Endothelial cell of umbilical vein (primary cell): ENCODE measurements at regions not wholly inside any gene's neighbourhood (a gene's known extent, or its start where the extent isn't known, plus 50 kb on each side); places are given as distances from the start of the nearest gene placed in this dataset.

Experiments
- BruUV-seq: library from RNA; stranded (reverse); fragments of 400-500 nt; replicated peaks from 2 replicates; lab custom pipeline; 2021; lab: Mats Ljungman, UMichigan
- CTCF ChIA-PET: fragments of 300-600, 350-600 bp; sonication (Branson Sonifier 250); formaldehyde crosslinking; loops from one replicate; lab custom pipeline; 2021; ENCODE audit warnings: antibody characterized with exemption, inconsistent platforms; lab: Charles Lee
- POLR2A ChIA-PET: fragments of 300-600, 350-600 bp; sonication (Branson Sonifier 250); formaldehyde crosslinking; loops from one replicate; lab custom pipeline; 2021; ENCODE audit warnings: antibody characterized with exemption, inconsistent platforms; lab: Charles Lee
- DNase-seq: peaks from one replicate; pipeline ENCODE4 v3.0.0-alpha.2; 2011; ENCODE audit warnings: low read depth, low spot score
- FAIRE-seq: peaks from 2 replicates; lab custom pipeline; 2011; peaks lifted over from hg19 to GRCh38; lab: Jason Lieb, UNC
- H2AFZ ChIP-seq: 2 replicates; pipeline ENCODE4 v1.6.0; 2012; ENCODE audit warnings: low read depth, low read length, control low read depth, inconsistent platforms
- H3K27ac ChIP-seq: 2 replicates; pipeline ENCODE4 v1.5.1; 2011; ENCODE audit warnings: low read depth, mild to moderate bottlenecking, control low read depth, low read length, moderate library complexity; ENCODE audit not compliant: insufficient read depth
- H3K27me3 ChIP-seq, 2 experiments: 2 replicates each; pipeline versions ENCODE4 v1.6.0 to v1.6.1; 2011; ENCODE audit warnings: low read length in 2 of 2, mixed read lengths in 1 of 2; ENCODE audit not compliant: control insufficient read depth in 2 of 2, insufficient read depth in 2 of 2
- H3K36me3 ChIP-seq, 2 experiments: 2 replicates in 1 of 2; 3 replicates in 1 of 2; pipeline ENCODE4 v1.5.1; 2011; ENCODE audit warnings: low read length in 2 of 2, mild to moderate bottlenecking in 1 of 2, moderate library complexity in 1 of 2; ENCODE audit not compliant: control insufficient read depth in 2 of 2, insufficient read depth in 2 of 2; ENCODE audit errors: extremely low read depth in 1 of 2
- H3K4me1 ChIP-seq: 3 replicates; pipeline ENCODE4 v1.5.1; 2011; ENCODE audit warnings: mild to moderate bottlenecking, low read length; ENCODE audit not compliant: control insufficient read depth, insufficient read depth; ENCODE audit errors: extremely low read depth
- H3K4me2 ChIP-seq: 2 replicates; pipeline ENCODE4 v1.6.1; 2011; ENCODE audit warnings: low read length, control low read depth, mixed read lengths; ENCODE audit not compliant: insufficient read depth
- H3K4me3 ChIP-seq, 3 experiments: fragments of 200-600 bp in 1 of 3; sonication (generic), shearing (Covaris generic) in 1 of 3; replicated peaks in 1 of 3; 2 replicates each; pipeline ENCODE4 v1.5.1; 2011 to 2016; ENCODE audit warnings: control low read depth in 3 of 3, low read length in 3 of 3, mild to moderate bottlenecking in 2 of 3, inconsistent platforms in 1 of 3, low read depth in 1 of 3, moderate library complexity in 1 of 3; ENCODE audit not compliant: insufficient read depth in 1 of 3
- H3K79me2 ChIP-seq: 2 replicates; pipeline ENCODE4 v1.6.0; 2012; ENCODE audit warnings: low read length, inconsistent platforms; ENCODE audit not compliant: control insufficient read depth, insufficient read depth
- H3K9ac ChIP-seq: replicated peaks from 2 replicates; pipeline ENCODE3; 2011; ENCODE audit warnings: low read length, control low read depth; ENCODE audit not compliant: insufficient read depth; ENCODE audit errors: extremely low read depth
- H3K9me1 ChIP-seq: replicated peaks from 3 replicates; pipeline ENCODE4 v1.6.0; 2011; ENCODE audit warnings: mild to moderate bottlenecking, low read length; ENCODE audit not compliant: control insufficient read depth, insufficient read depth; ENCODE audit errors: extremely low read depth
- H3K9me3 ChIP-seq: replicated peaks from 2 replicates; pipeline ENCODE4 v1.5.1; 2012; ENCODE audit warnings: low read length, inconsistent platforms; ENCODE audit not compliant: control insufficient read depth, insufficient read depth
- H4K20me1 ChIP-seq: replicated peaks from 2 replicates; pipeline ENCODE3; 2011; ENCODE audit warnings: mild to moderate bottlenecking, low read length; ENCODE audit not compliant: control insufficient read depth, insufficient read depth; ENCODE audit errors: extremely low read depth
- CTCF ChIP-seq, 2 donors: IDR thresholded peaks; 1 replicate in 1 of 2; 2 replicates in 1 of 2; pipeline ENCODE4 v1.5.1; 2011; ENCODE audit warnings: low read length in 2 of 2, mild to moderate bottlenecking in 2 of 2, moderate library complexity in 2 of 2, control low read depth in 1 of 2, inconsistent platforms in 1 of 2, low read depth in 1 of 2; ENCODE audit not compliant: insufficient read depth in 1 of 2; ENCODE audit errors: extremely low read depth in 1 of 2
- EZH2 ChIP-seq: IDR thresholded peaks from 2 replicates; pipeline ENCODE4 v1.6.1; 2012; ENCODE audit warnings: borderline replicate concordance, low read depth, mild to moderate bottlenecking, moderate library complexity, low read length, inconsistent platforms; ENCODE audit not compliant: severe bottlenecking
- FOS ChIP-seq: IDR thresholded peaks from 2 replicates; pipeline ENCODE4 v1.6.1; 2011; ENCODE audit warnings: mild to moderate bottlenecking, low read length, moderate library complexity, borderline replicate concordance; ENCODE audit not compliant: insufficient read depth
- GATA2 ChIP-seq: IDR thresholded peaks from 2 replicates; pipeline ENCODE4 v1.7.0; 2011; ENCODE audit warnings: low read depth, mild to moderate bottlenecking, moderate library complexity, mixed read lengths, low read length; ENCODE audit not compliant: insufficient read length, insufficient read depth
- JUN ChIP-seq: IDR thresholded peaks from 2 replicates; pipeline ENCODE4 v1.6.1; 2011; ENCODE audit warnings: borderline replicate concordance, low read depth; ENCODE audit not compliant: insufficient read length, insufficient read depth
- MAX ChIP-seq: IDR thresholded peaks from 2 replicates; pipeline ENCODE4 v1.6.1; 2011; ENCODE audit not compliant: insufficient read depth, insufficient read length
- MYC ChIP-seq: IDR thresholded peaks from one replicate; pipeline ENCODE4 v1.6.1; 2011; ENCODE audit warnings: mild to moderate bottlenecking, low read depth, low read length
- POLR2A ChIP-seq: IDR thresholded peaks from 2 replicates; pipeline ENCODE4 v1.6.1; 2012; ENCODE audit warnings: low read depth, mild to moderate bottlenecking, control low read depth, low read length
- POLR2AphosphoS5 ChIP-seq: IDR thresholded peaks from 2 replicates; pipeline ENCODE4 v1.6.1; 2012; ENCODE audit warnings: low read depth, mild to moderate bottlenecking, control low read depth, low read length, moderate library complexity; ENCODE audit not compliant: insufficient read depth
- dilution Hi-C: fragments of 300-500 bp; cut with MboI; formaldehyde crosslinking; loops from one replicate; pipeline ENCODE4 v1.15.0; 2019; ENCODE audit warnings: low sequenced_read_pairs; ENCODE audit not compliant: extremely low pct_ligation_motif_present
- intact Hi-C: fragments of 100-400 bp; cut with micrococcal nuclease; formaldehyde crosslinking; loops from one replicate; pipeline ENCODE4 v1.10.0; 2022

- dilution Hi-C loops (no loop called here), intact Hi-C loops (loop anchor here (10.0 kb wide), 1 partner anchor 110 kb away; no protein-coding TSS in a partner anchor)
- Histone ChIP-seq H3K4me2 (no peak overlapping the region), H3K9me1 (no peaks in the 10 kb centered on the region), H3K4me3 (no peak overlapping the region), H3K27ac (no peak overlapping the region), H2AFZ (no peak overlapping the region), H3K9ac (no peak overlapping the region), H4K20me1 (no peaks in the 10 kb centered on the region), H3K79me2 (no peaks in the 10 kb centered on the region), H3K27me3 (no peaks in the 10 kb centered on the region), H3K9me3 (no peaks in the 10 kb centered on the region), H3K36me3 (no peaks in the 10 kb centered on the region), H3K4me1 (no peaks in the 10 kb centered on the region)
- CTCF ChIA-PET = no interaction called here
- no peak for FAIRE-seq
- BruUV-seq = no TSS peak
- no peak for DNase-seq
- no peak for TF ChIP-seq JUN
- TF ChIP-seq MYC = no peak
- TF ChIP-seq FOS = no peak
- no peak for TF ChIP-seq POLR2AphosphoS5
- TF ChIP-seq MAX = no peak
- no peak for TF ChIP-seq POLR2A
- no peak for TF ChIP-seq GATA2
- TF ChIP-seq CTCF (IDR thresholded peaks at IDR 0.05; ENCODE audit: extremely low read depth in 1 of 2, insufficient read depth in 1 of 2, low read depth in 1 of 2, low read length in 2 of 2) = no peak
- TF ChIP-seq EZH2 = no peak
- POLR2A ChIA-PET = no interaction called here
Observed at GRCh38 chr2:4604767-4605166, 901.4 kb downstream of the DCDC2C start.
